Rectal smooth muscle tissue (tissue), 1 donor: ENCODE measurements at regions not wholly inside any gene's neighbourhood (a gene's known extent, or its start where the extent isn't known, plus 50 kb on each side); places are given as distances from the start of the nearest gene placed in this dataset.
"Not testable (repeated sequence)": the region's sequence is repeated elsewhere in the genome, so short reads cannot be mapped to it uniquely, and the experiment has no call there.

Source experiments
- H3K27ac ChIP-seq: one replicate; pipeline ENCODE4 v1.7.0; 2013; ENCODE audit warnings: low read depth, low read length, inconsistent platforms
- H3K27me3 ChIP-seq: one replicate; pipeline ENCODE4 v1.7.0; 2013; ENCODE audit warnings: low read length; ENCODE audit not compliant: control insufficient read depth, insufficient read depth
- H3K36me3 ChIP-seq: one replicate; pipeline ENCODE4 v1.7.0; 2013; ENCODE audit warnings: low read length; ENCODE audit not compliant: control insufficient read depth, insufficient read depth
- H3K4me1 ChIP-seq: one replicate; pipeline ENCODE4 v1.7.0; 2013; ENCODE audit warnings: low read length; ENCODE audit not compliant: control insufficient read depth, insufficient read depth
- H3K4me3 ChIP-seq: one replicate; pipeline ENCODE4 v1.7.0; 2013; ENCODE audit warnings: low read length
- H3K9ac ChIP-seq: one replicate; pipeline ENCODE4 v1.7.0; 2013; ENCODE audit warnings: low read length

- no peaks in the 10 kb centered on the region for H3K27me3 ChIP-seq
- H3K4me1 ChIP-seq: no peaks in the 10 kb centered on the region
- H3K4me3 ChIP-seq: no peak overlapping the region
- no peak overlapping the region for H3K9ac ChIP-seq
- no peak overlapping the region for H3K27ac ChIP-seq
- no peaks in the 10 kb centered on the region for H3K36me3 ChIP-seq
These were observed 504.8 kb upstream of the SLITRK5 start for GRCh38 chr13:87166348-87166747.

- H3K4me3 ChIP-seq: no peak overlapping the region
- no peaks in the 10 kb centered on the region for H3K27me3 ChIP-seq
- no peak overlapping the region for H3K9ac ChIP-seq
- no peaks in the 10 kb centered on the region for H3K36me3 ChIP-seq
- H3K4me1 ChIP-seq: no peaks in the 10 kb centered on the region
- no peak overlapping the region for H3K27ac ChIP-seq
These were observed 502.8 kb upstream of the SLITRK5 start for GRCh38 chr13:87168390-87168789.

GRCh38 chr13:87169337-87169736 is 501.8 kb upstream of the SLITRK5 start:
- no peak overlapping the region for H3K27ac ChIP-seq
- no peak overlapping the region for H3K4me3 ChIP-seq
- H3K36me3 ChIP-seq: no peaks in the 10 kb centered on the region
- no peaks in the 10 kb centered on the region for H3K4me1 ChIP-seq
- no peak overlapping the region for H3K9ac ChIP-seq
- no peaks in the 10 kb centered on the region for H3K27me3 ChIP-seq

GRCh38 chr13:87172166-87172835 is 498.9 kb upstream of the SLITRK5 start:
- H3K4me1 ChIP-seq: no peaks in the 10 kb centered on the region

GRCh38 chr13:87185138-87185537 is 486.0 kb upstream of the SLITRK5 start:
- not testable (repeated sequence) for H3K27ac ChIP-seq, H3K4me1 ChIP-seq, H3K27me3 ChIP-seq, H3K36me3 ChIP-seq, H3K9ac ChIP-seq, H3K4me3 ChIP-seq

More at GRCh38 chr13:87172166-87172835, 498.9 kb upstream of the SLITRK5 start:
- Histone ChIP-seq H3K36me3 (no peaks in the 10 kb centered on the region), H3K9ac (no peak overlapping the region), H3K27ac (no peak overlapping the region), H3K4me3 (no peak overlapping the region), H3K27me3 (no peaks in the 10 kb centered on the region)

GRCh38 chr13:87186647-87187046 is 484.5 kb upstream of the SLITRK5 start:
- H3K27me3 ChIP-seq, H3K4me1 ChIP-seq: not testable (repeated sequence)

GRCh38 chr13:87191485-87191884 is 479.7 kb upstream of the SLITRK5 start:
- not testable (repeated sequence) for H3K4me3 ChIP-seq, H3K4me1 ChIP-seq, H3K27ac ChIP-seq, H3K27me3 ChIP-seq, H3K36me3 ChIP-seq, H3K9ac ChIP-seq

More at GRCh38 chr13:87186647-87187046, 484.5 kb upstream of the SLITRK5 start:
- not testable (repeated sequence) for H3K9ac ChIP-seq, H3K36me3 ChIP-seq, H3K4me3 ChIP-seq, H3K27ac ChIP-seq

- H3K4me3 ChIP-seq: no peak overlapping the region
These were observed 472.8 kb upstream of the SLITRK5 start for GRCh38 chr13:87198371-87198770.

GRCh38 chr13:87206708-87207107 is 464.5 kb upstream of the SLITRK5 start:
- Histone ChIP-seq H3K4me3 (no peak overlapping the region), H3K36me3 (no peaks in the 10 kb centered on the region), H3K27ac (no peak overlapping the region), H3K9ac (no peak overlapping the region), H3K27me3 (no peaks in the 10 kb centered on the region), H3K4me1 (no peaks in the 10 kb centered on the region)

More at GRCh38 chr13:87198371-87198770, 472.8 kb upstream of the SLITRK5 start:
- H3K4me1 ChIP-seq: no peaks in the 10 kb centered on the region
- no peaks in the 10 kb centered on the region for H3K27me3 ChIP-seq
- no peak overlapping the region for H3K9ac ChIP-seq
- no peak overlapping the region for H3K27ac ChIP-seq
- no peaks in the 10 kb centered on the region for H3K36me3 ChIP-seq

- Histone ChIP-seq H3K9ac (no peak overlapping the region), H3K27ac (no peak overlapping the region), H3K27me3 (no peaks in the 10 kb centered on the region), H3K4me1 (no peaks in the 10 kb centered on the region), H3K36me3 (no peaks in the 10 kb centered on the region), H3K4me3 (no peak overlapping the region)
These were observed 463.7 kb upstream of the SLITRK5 start for GRCh38 chr13:87207280-87208003.

GRCh38 chr13:87208636-87209035 is 462.5 kb upstream of the SLITRK5 start:
- no peak overlapping the region for H3K27ac ChIP-seq
- H3K4me1 ChIP-seq: no peaks in the 10 kb centered on the region
- H3K27me3 ChIP-seq: no peaks in the 10 kb centered on the region
- no peaks in the 10 kb centered on the region for H3K36me3 ChIP-seq
- no peak overlapping the region for H3K9ac ChIP-seq
- no peak overlapping the region for H3K4me3 ChIP-seq

GRCh38 chr13:87234981-87235380 is 436.2 kb upstream of the SLITRK5 start:
- H3K27me3 ChIP-seq: no peaks in the 10 kb centered on the region
- H3K36me3 ChIP-seq: no peaks in the 10 kb centered on the region
- no peak overlapping the region for H3K27ac ChIP-seq
- H3K4me1 ChIP-seq: no peaks in the 10 kb centered on the region
- no peak overlapping the region for H3K4me3 ChIP-seq
- H3K9ac ChIP-seq: no peak overlapping the region

- H3K36me3 ChIP-seq: no peaks in the 10 kb centered on the region
- no peaks in the 10 kb centered on the region for H3K27me3 ChIP-seq
- no peaks in the 10 kb centered on the region for H3K4me1 ChIP-seq
These were observed 435.6 kb upstream of the SLITRK5 start for GRCh38 chr13:87235621-87236020.

More at GRCh38 chr13:87235621-87236020, 435.6 kb upstream of the SLITRK5 start:
- H3K4me3 ChIP-seq: no peak overlapping the region
- H3K27ac ChIP-seq: no peak overlapping the region
- H3K9ac ChIP-seq: no peak overlapping the region
